KMS-11 (cell line): ENCODE measurements at regions not wholly inside any gene's neighbourhood (a gene's known extent, or its start where the extent isn't known, plus 50 kb on each side); places are given as distances from the start of the nearest gene placed in this dataset.
"Not testable (repeated sequence)": the region's sequence is repeated elsewhere in the genome, so short reads cannot be mapped to it uniquely, and the experiment has no call there.

Experiments
- H2AFZ ChIP-seq: fragments of 200-600 bp; sonication (generic); 2 replicates; pipeline ENCODE4 v1.6.1; 2016; ENCODE audit warnings: antibody characterized with exemption, mixed run types, low read depth
- H3K27ac ChIP-seq: fragments of 200-600 bp; sonication (generic); 2 replicates; pipeline ENCODE4 v1.6.1; 2016; ENCODE audit warnings: mild to moderate bottlenecking, mixed run types
- H3K27me3 ChIP-seq: fragments of 200-600 bp; sonication (generic); 2 replicates; pipeline ENCODE4 v1.6.1; 2017; ENCODE audit warnings: mild to moderate bottlenecking, low read depth, mixed run types, moderate library complexity; ENCODE audit not compliant: insufficient read depth
- H3K36me3 ChIP-seq: fragments of 200-600 bp; sonication (generic); 2 replicates; pipeline ENCODE4 v1.6.1; 2017; ENCODE audit warnings: mild to moderate bottlenecking, mixed run types; ENCODE audit not compliant: insufficient read depth
- H3K4me1 ChIP-seq: fragments of 200-600 bp; sonication (generic); 2 replicates; pipeline ENCODE4 v1.6.1; 2016; ENCODE audit warnings: mild to moderate bottlenecking, low read depth, mixed run types; ENCODE audit not compliant: poor library complexity, severe bottlenecking
- H3K4me2 ChIP-seq: fragments of 200-600 bp; sonication (generic); 2 replicates; pipeline ENCODE4 v1.7.0; 2016; ENCODE audit warnings: mild to moderate bottlenecking, mixed run types
- H3K4me3 ChIP-seq: fragments of 200-600 bp; sonication (generic); IDR thresholded peaks from 2 replicates; pipeline ENCODE4 v1.6.1; 2017; ENCODE audit warnings: low read depth, low read length, mixed read lengths; ENCODE audit not compliant: insufficient read depth
- H3K79me2 ChIP-seq: fragments of 200-600 bp; sonication (generic); 2 replicates; pipeline ENCODE4 v1.6.1; 2016; ENCODE audit warnings: low read depth, mixed run types; ENCODE audit not compliant: insufficient read depth
- H3K9ac ChIP-seq: fragments of 200-600 bp; sonication (generic); 2 replicates; pipeline ENCODE4 v1.6.1; 2016; ENCODE audit warnings: mild to moderate bottlenecking, mixed run types
- H4K20me1 ChIP-seq: fragments of 200-600 bp; sonication (generic); 2 replicates; pipeline ENCODE4 v1.6.1; 2016; ENCODE audit warnings: mild to moderate bottlenecking, mixed run types; ENCODE audit not compliant: insufficient read depth
- CTCF ChIP-seq: fragments of 200-600 bp; sonication (generic); conservative IDR thresholded peaks from 2 replicates; pipeline ENCODE4 v1.6.1; 2017; ENCODE audit warnings: low read depth, mild to moderate bottlenecking, antibody characterized with exemption, low read length, moderate library complexity, mixed read lengths

GRCh38 chr18:34401775-34402174, 177.1 kb upstream of the NOL4 start:
- H3K4me1 ChIP-seq = no peaks in the 10 kb centered on the region
- no peak overlapping the region for H3K4me3 ChIP-seq
- H3K4me2 ChIP-seq = no peak overlapping the region
- H2AFZ ChIP-seq = no peak overlapping the region
- no peak for TF ChIP-seq CTCF
- H3K27me3 ChIP-seq = no peaks in the 10 kb centered on the region
- H3K9ac ChIP-seq = no peak overlapping the region
- H3K36me3 ChIP-seq = no peaks in the 10 kb centered on the region
- H3K79me2 ChIP-seq = no peaks in the 10 kb centered on the region
- no peaks in the 10 kb centered on the region for H4K20me1 ChIP-seq
- H3K27ac ChIP-seq = no peak overlapping the region

GRCh38 chr18:34407471-34407870, 182.8 kb upstream of the NOL4 start:
- H2AFZ ChIP-seq = not testable (repeated sequence)

GRCh38 chr18:34411952-34412351, 187.2 kb upstream of the NOL4 start:
- Histone ChIP-seq H4K20me1 (no peaks in the 10 kb centered on the region), H3K4me2 (no peak overlapping the region), H2AFZ (no peak overlapping the region), H3K9ac (no peak overlapping the region), H3K79me2 (no peaks in the 10 kb centered on the region), H3K27ac (no peak overlapping the region), H3K4me1 (no peaks in the 10 kb centered on the region), H3K27me3 (no peaks in the 10 kb centered on the region), H3K36me3 (no peaks in the 10 kb centered on the region), H3K4me3 (no peak overlapping the region)
- no peak for TF ChIP-seq CTCF

More at GRCh38 chr18:34407471-34407870, 182.8 kb upstream of the NOL4 start:
- H3K4me1 ChIP-seq, H4K20me1 ChIP-seq, H3K9ac ChIP-seq, H3K27me3 ChIP-seq, H3K4me3 ChIP-seq, H3K79me2 ChIP-seq, H3K36me3 ChIP-seq, H3K4me2 ChIP-seq, H3K27ac ChIP-seq: not testable (repeated sequence)

GRCh38 chr18:34431042-34431441, 206.3 kb upstream of the NOL4 start:
- no peaks in the 10 kb centered on the region for H3K4me1 ChIP-seq
- H3K4me3 ChIP-seq = no peak overlapping the region
- H3K36me3 ChIP-seq = no peaks in the 10 kb centered on the region
- no peak overlapping the region for H3K27ac ChIP-seq
- H2AFZ ChIP-seq = no peak overlapping the region
- H3K79me2 ChIP-seq = no peaks in the 10 kb centered on the region
- TF ChIP-seq CTCF = no peak
- no peak overlapping the region for H3K4me2 ChIP-seq
- no peaks in the 10 kb centered on the region for H3K27me3 ChIP-seq
- no peak overlapping the region for H3K9ac ChIP-seq
- no peaks in the 10 kb centered on the region for H4K20me1 ChIP-seq

- H2AFZ ChIP-seq = no peak overlapping the region
- TF ChIP-seq CTCF = no peak
- H3K79me2 ChIP-seq = no peaks in the 10 kb centered on the region
- H3K27me3 ChIP-seq = no peaks in the 10 kb centered on the region
- no peak overlapping the region for H3K4me2 ChIP-seq
- H3K4me3 ChIP-seq = no peak overlapping the region
- H4K20me1 ChIP-seq = no peaks in the 10 kb centered on the region
- no peaks in the 10 kb centered on the region for H3K36me3 ChIP-seq
- no peaks in the 10 kb centered on the region for H3K4me1 ChIP-seq
- no peak overlapping the region for H3K9ac ChIP-seq
- no peak overlapping the region for H3K27ac ChIP-seq
Measured at GRCh38 chr18:34444622-34445021, 219.9 kb upstream of the NOL4 start.
